RWPE2 (cell line): ENCODE measurements at regions not wholly inside any gene's neighbourhood (a gene's known extent, or its start where the extent isn't known, plus 50 kb on each side); places are given as distances from the start of the nearest gene placed in this dataset.

Source experiments
- ATAC-seq: fragments of 200-7000 bp; cut with Tn5 transposase; 3 replicates; pipeline ENCODE4 v1.9.1; 2021; ENCODE audit warnings: low read depth
- DNase-seq: peaks from one replicate; pipeline ENCODE4 v3.0.0-alpha.2; 2020; ENCODE audit warnings: low spot score
- H3K27ac ChIP-seq: fragments of 450-650 bp; 2 replicates; pipeline ENCODE4 v1.5.1; 2017; ENCODE audit warnings: mild to moderate bottlenecking; ENCODE audit not compliant: poor library complexity, severe bottlenecking
- H3K27me3 ChIP-seq: fragments of 250-450 bp; sonication (Bioruptor Pico); 2 replicates; pipeline ENCODE4 v1.5.1; 2021; ENCODE audit warnings: mild to moderate bottlenecking, moderate library complexity; ENCODE audit not compliant: insufficient read depth, poor library complexity, severe bottlenecking
- H3K36me3 ChIP-seq: fragments of 250-450 bp; sonication (Bioruptor Pico); 2 replicates; pipeline ENCODE4 v1.5.1; 2020; ENCODE audit warnings: low read depth, mild to moderate bottlenecking, moderate library complexity
- H3K4me1 ChIP-seq: fragments of 250-450 bp; sonication (Bioruptor Pico); 2 replicates; pipeline ENCODE4 v1.5.1; 2021; ENCODE audit warnings: mild to moderate bottlenecking, moderate library complexity; ENCODE audit not compliant: insufficient read depth, poor library complexity, severe bottlenecking
- H3K4me3 ChIP-seq: fragments of 250-450 bp; sonication (Bioruptor Pico); 2 replicates; pipeline ENCODE4 v1.5.1; 2021; ENCODE audit warnings: mild to moderate bottlenecking, moderate library complexity; ENCODE audit not compliant: severe bottlenecking
- H3K9me3 ChIP-seq: fragments of 250-450 bp; sonication (Bioruptor Pico); 2 replicates; pipeline ENCODE4 v1.5.1; 2021; ENCODE audit warnings: mild to moderate bottlenecking, moderate library complexity; ENCODE audit not compliant: severe bottlenecking
- CTCF ChIP-seq: fragments of 450-650 bp; IDR thresholded peaks from one replicate; pipeline ENCODE4 v1.5.1; 2017; ENCODE audit warnings: mild to moderate bottlenecking, moderate library complexity; ENCODE audit not compliant: poor library complexity, severe bottlenecking

- Histone ChIP-seq H3K27me3 (no peaks in the 10 kb centered on the region), H3K4me3 (no peak overlapping the region), H3K4me1 (no peaks in the 10 kb centered on the region), H3K27ac (no peak overlapping the region), H3K9me3 (no peaks in the 10 kb centered on the region), H3K36me3 (no peaks in the 10 kb centered on the region)
- ATAC-seq: no peak
- DNase-seq: no peak
- TF ChIP-seq CTCF: no peak
Measured at GRCh38 chr12:22986997-22987396, 362.0 kb downstream of the ETNK1 start.

- H3K4me3 ChIP-seq: no peak overlapping the region
- ATAC-seq: no peak
- no peak overlapping the region for H3K27ac ChIP-seq
- no peaks in the 10 kb centered on the region for H3K27me3 ChIP-seq
- H3K9me3 ChIP-seq: no peaks in the 10 kb centered on the region
- TF ChIP-seq CTCF: no peak
- H3K4me1 ChIP-seq: no peaks in the 10 kb centered on the region
- no peaks in the 10 kb centered on the region for H3K36me3 ChIP-seq
- DNase-seq: no peak
Measured at GRCh38 chr12:22990501-22990900, 365.5 kb downstream of the ETNK1 start.

GRCh38 chr12:22991250-22991844 lies 366.4 kb downstream of the ETNK1 start:
- Histone ChIP-seq H3K27ac (no peak overlapping the region), H3K36me3 (no peaks in the 10 kb centered on the region), H3K4me1 (no peaks in the 10 kb centered on the region), H3K9me3 (no peaks in the 10 kb centered on the region), H3K27me3 (no peaks in the 10 kb centered on the region), H3K4me3 (no peak overlapping the region)
- TF ChIP-seq CTCF: no peak
- no peak for ATAC-seq
- DNase-seq: no peak

GRCh38 chr12:22993609-22994315 lies 368.8 kb downstream of the ETNK1 start:
- Histone ChIP-seq H3K4me1 (no peaks in the 10 kb centered on the region), H3K36me3 (no peaks in the 10 kb centered on the region), H3K27ac (no peak overlapping the region), H3K4me3 (no peak overlapping the region), H3K9me3 (no peaks in the 10 kb centered on the region), H3K27me3 (no peaks in the 10 kb centered on the region)
- no peak for TF ChIP-seq CTCF
- DNase-seq (no peak), ATAC-seq (peak; percentile 44; the same call in 1 of the 3 replicates)

GRCh38 chr12:22994316-22994675 lies 369.3 kb downstream of the ETNK1 start:
- Histone ChIP-seq H3K27me3 (no peaks in the 10 kb centered on the region), H3K27ac (no peak overlapping the region), H3K4me3 (no peak overlapping the region), H3K36me3 (no peaks in the 10 kb centered on the region), H3K9me3 (no peaks in the 10 kb centered on the region), H3K4me1 (no peaks in the 10 kb centered on the region)
- DNase-seq (no peak), ATAC-seq (no peak)
- no peak for TF ChIP-seq CTCF
